CD14-positive monocyte (primary cell): ENCODE measurements at regions not wholly inside any gene's neighbourhood (a gene's known extent, or its start where the extent isn't known, plus 50 kb on each side); places are given as distances from the start of the nearest gene placed in this dataset.

Experiments
- DNase-seq, 3 donors: peaks; one replicate each; pipeline ENCODE4 v3.0.0-alpha.2; 2011 to 2022
- H2AFZ ChIP-seq: 2 replicates; pipeline ENCODE4 v1.6.0; 2012; ENCODE audit warnings: mild to moderate bottlenecking, low read depth, low read length, inconsistent platforms; ENCODE audit not compliant: insufficient read depth, poor library complexity, severe bottlenecking
- H3K27ac ChIP-seq, 2 donors: 1 replicate in 1 of 2; 2 replicates in 1 of 2; pipeline ENCODE4 v1.5.1; 2012 to 2013; ENCODE audit warnings: low read length in 2 of 2, control low read depth in 1 of 2, inconsistent platforms in 1 of 2, low read depth in 1 of 2, mild to moderate bottlenecking in 1 of 2
- H3K27me3 ChIP-seq, 2 donors: one replicate each; pipeline versions ENCODE4 v1.6.0 to v1.6.1; 2011 to 2013; ENCODE audit warnings: low read length in 2 of 2; ENCODE audit not compliant: control insufficient read depth in 2 of 2, insufficient read depth in 2 of 2
- H3K36me3 ChIP-seq, 2 donors: replicated peaks in 1 of 2; 1 replicate in 1 of 2; 2 replicates in 1 of 2; pipeline versions ENCODE4 v1.5.1 to v1.6.1; 2012 to 2013; ENCODE audit warnings: low read length in 2 of 2, control low read depth in 1 of 2, inconsistent platforms in 1 of 2, mild to moderate bottlenecking in 1 of 2; ENCODE audit not compliant: insufficient read depth in 2 of 2, control insufficient read depth in 1 of 2
- H3K4me1 ChIP-seq, 2 donors: 1 replicate in 1 of 2; 2 replicates in 1 of 2; pipeline versions ENCODE4 v1.5.1 to v1.6.1; 2012 to 2013; ENCODE audit warnings: low read length in 2 of 2, control low read depth in 1 of 2, inconsistent platforms in 1 of 2, mild to moderate bottlenecking in 1 of 2, moderate library complexity in 1 of 2; ENCODE audit not compliant: insufficient read depth in 2 of 2, control insufficient read depth in 1 of 2
- H3K4me2 ChIP-seq: replicated peaks from 2 replicates; pipeline ENCODE3; 2012; ENCODE audit warnings: low read length, moderate library complexity, mild to moderate bottlenecking; ENCODE audit not compliant: poor library complexity, severe bottlenecking; ENCODE audit errors: extremely low read depth
- H3K4me3 ChIP-seq, 3 experiments: fragments of 200-600 bp in 1 of 3; sonication (generic) in 1 of 3; replicated peaks in 1 of 3; 1 replicate in 2 of 3; 2 replicates in 1 of 3; pipeline ENCODE4 v1.5.1; 2011 to 2013; ENCODE audit warnings: low read length in 3 of 3, mild to moderate bottlenecking in 3 of 3, control low read depth in 2 of 3, low read depth in 2 of 3, inconsistent platforms in 1 of 3, moderate library complexity in 1 of 3
- H3K79me2 ChIP-seq: 2 replicates; pipeline ENCODE4 v1.6.0; 2012; ENCODE audit warnings: mild to moderate bottlenecking, control low read depth, inconsistent platforms, low read length, moderate library complexity; ENCODE audit not compliant: insufficient read depth
- H3K9ac ChIP-seq: 2 replicates; pipeline ENCODE4 v1.6.0; 2017; ENCODE audit warnings: low read length, mild to moderate bottlenecking; ENCODE audit not compliant: insufficient read depth, poor library complexity, severe bottlenecking
- H3K9me3 ChIP-seq, 2 donors: replicated peaks in 1 of 2; 1 replicate in 1 of 2; 2 replicates in 1 of 2; pipeline versions ENCODE4 v1.5.1 to v1.6.1; 2012 to 2013; ENCODE audit warnings: low read length in 2 of 2, control low read depth in 1 of 2; ENCODE audit not compliant: control insufficient read depth in 1 of 2, insufficient read depth in 1 of 2
- H4K20me1 ChIP-seq: 2 replicates; pipeline ENCODE4 v1.6.0; 2012; ENCODE audit warnings: mild to moderate bottlenecking, low read length, control low read depth, moderate library complexity; ENCODE audit not compliant: insufficient read depth
- H3K27ac Mint-ChIP-seq, 7 donors: one replicate each; pipeline ENCODE4 v1.8.0; 2020; ENCODE audit warnings: mild to moderate bottlenecking in 7 of 7, mixed read lengths in 7 of 7, moderate library complexity in 6 of 7, inconsistent platforms in 2 of 7
- H3K27me3 Mint-ChIP-seq, 3 donors: one replicate each; pipeline ENCODE4 v1.8.0; 2021 to 2022; ENCODE audit warnings: low read depth in 3 of 3, mild to moderate bottlenecking in 3 of 3, mixed read lengths in 3 of 3, moderate library complexity in 3 of 3, inconsistent platforms in 1 of 3
- H3K36me3 Mint-ChIP-seq, 2 donors: one replicate each; pipeline ENCODE4 v1.8.0; 2020; ENCODE audit warnings: mixed read lengths in 2 of 2, inconsistent platforms in 1 of 2, mild to moderate bottlenecking in 1 of 2
- H3K4me1 Mint-ChIP-seq: one replicate; pipeline ENCODE4 v1.8.0; 2020; ENCODE audit warnings: mild to moderate bottlenecking, mixed read lengths
- H3K4me3 Mint-ChIP-seq, 2 donors: one replicate each; pipeline ENCODE4 v1.8.0; 2020; ENCODE audit warnings: mild to moderate bottlenecking in 2 of 2, mixed read lengths in 2 of 2, moderate library complexity in 1 of 2
- H3K9me3 Mint-ChIP-seq, 7 donors: one replicate each; pipeline ENCODE4 v1.8.0; 2020 to 2022; ENCODE audit warnings: mixed read lengths in 7 of 7, mild to moderate bottlenecking in 6 of 7, moderate library complexity in 6 of 7, inconsistent platforms in 2 of 7
- WGBS: methylation state at CpG from one replicate; pipeline ENCODE4 v1.1.5; 2013; ENCODE audit warnings: missing lambda C conversion rate; ENCODE audit not compliant: insufficient coverage; 5-methylcytosine and 5-hydroxymethylcytosine counted together
- intact Hi-C, 2 donors: fragments of 100-400 bp; cut with micrococcal nuclease; formaldehyde crosslinking; loops; one replicate each; pipeline versions ENCODE4 v1.15.0 to v1.15.1; 2023
- TF ChIP-seq, protein P1 (sequence below): fragments of 200-600 bp; IDR thresholded peaks from one replicate; pipeline ENCODE4 v1.8.0; 2022; ENCODE audit warnings: antibody characterized with exemption, mild to moderate bottlenecking

DNA sequence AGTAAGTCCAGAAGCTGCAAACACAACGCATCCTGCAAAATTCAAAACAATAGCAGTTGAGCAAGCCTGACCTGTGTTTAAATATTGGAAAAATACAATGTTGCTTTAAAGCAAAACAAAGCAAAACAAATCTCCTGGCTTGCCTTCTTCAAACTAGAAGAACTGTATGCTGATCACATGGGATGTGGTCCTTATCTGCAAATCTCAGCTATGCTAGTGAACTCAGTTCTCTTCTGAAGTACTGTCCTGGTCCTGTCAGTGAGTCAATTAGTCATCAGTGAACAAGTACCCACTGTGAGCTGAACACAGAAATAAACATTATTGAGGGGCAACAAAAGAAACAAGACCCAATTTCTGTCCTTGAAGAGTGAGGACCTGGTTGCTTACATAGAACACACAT, 522.5 kb downstream of the SMARCA1 start:
- Mint-ChIP-seq H3K27me3 (peaks cover 0 to 2% (median 0%) of the 10 kb centered on the region in 3 donors), H3K4me1 (no peaks in the 10 kb centered on the region), H3K27ac (no peak overlapping the region), H3K9me3 (peaks cover 0 to 9% (median 3%) of the 10 kb centered on the region in 7 donors), H3K36me3 (no peaks in the 10 kb centered on the region), H3K4me3 (no peak overlapping the region)
- Histone ChIP-seq H3K36me3 (no peaks in the 10 kb centered on the region), H3K79me2 (no peaks in the 10 kb centered on the region), H3K27me3 (no peaks in the 10 kb centered on the region), H3K27ac (no peak overlapping the region), H3K4me3 (no peak overlapping the region), H4K20me1 (no peaks in the 10 kb centered on the region), H3K4me1 (no peaks in the 10 kb centered on the region), H2AFZ (no peak overlapping the region), H3K9me3 (no peaks in the 10 kb centered on the region), H3K9ac (no peak overlapping the region), H3K4me2 (no peak overlapping the region)
- TF ChIP-seq, protein P1, sequence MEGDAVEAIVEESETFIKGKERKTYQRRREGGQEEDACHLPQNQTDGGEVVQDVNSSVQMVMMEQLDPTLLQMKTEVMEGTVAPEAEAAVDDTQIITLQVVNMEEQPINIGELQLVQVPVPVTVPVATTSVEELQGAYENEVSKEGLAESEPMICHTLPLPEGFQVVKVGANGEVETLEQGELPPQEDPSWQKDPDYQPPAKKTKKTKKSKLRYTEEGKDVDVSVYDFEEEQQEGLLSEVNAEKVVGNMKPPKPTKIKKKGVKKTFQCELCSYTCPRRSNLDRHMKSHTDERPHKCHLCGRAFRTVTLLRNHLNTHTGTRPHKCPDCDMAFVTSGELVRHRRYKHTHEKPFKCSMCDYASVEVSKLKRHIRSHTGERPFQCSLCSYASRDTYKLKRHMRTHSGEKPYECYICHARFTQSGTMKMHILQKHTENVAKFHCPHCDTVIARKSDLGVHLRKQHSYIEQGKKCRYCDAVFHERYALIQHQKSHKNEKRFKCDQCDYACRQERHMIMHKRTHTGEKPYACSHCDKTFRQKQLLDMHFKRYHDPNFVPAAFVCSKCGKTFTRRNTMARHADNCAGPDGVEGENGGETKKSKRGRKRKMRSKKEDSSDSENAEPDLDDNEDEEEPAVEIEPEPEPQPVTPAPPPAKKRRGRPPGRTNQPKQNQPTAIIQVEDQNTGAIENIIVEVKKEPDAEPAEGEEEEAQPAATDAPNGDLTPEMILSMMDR: no peak
- intact Hi-C loops: no loop called here
- DNase-seq: no peak
- WGBS: no CpG with 5 or more reads among the region's 1 CpG

DNA sequence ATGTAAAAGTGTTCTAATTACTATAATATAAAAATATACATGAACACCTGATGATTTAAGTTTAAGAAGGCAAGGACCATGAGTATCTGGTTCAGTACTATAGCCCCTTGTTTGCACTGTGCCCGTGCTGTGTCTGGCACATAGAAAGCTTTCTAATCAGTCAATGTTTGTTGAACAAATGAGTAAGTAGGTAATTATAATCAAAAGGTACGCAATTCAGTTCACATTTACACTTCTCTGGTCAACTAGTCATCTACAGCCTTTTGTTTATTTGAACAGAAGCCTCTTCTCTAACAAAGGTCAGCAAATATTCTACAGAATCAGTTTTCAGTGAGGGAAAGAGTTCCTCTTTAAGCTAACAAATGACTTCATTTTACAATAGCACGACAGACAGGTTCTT, 523.3 kb downstream of the SMARCA1 start:
- no peak overlapping the region for H3K9ac ChIP-seq
- H3K36me3 ChIP-seq: no peaks in the 10 kb centered on the region
- no CpG with 5 or more reads among the region's 3 CpGs for WGBS
- H4K20me1 ChIP-seq: no peaks in the 10 kb centered on the region
- H3K9me3 ChIP-seq: no peaks in the 10 kb centered on the region
- H3K4me3 Mint-ChIP-seq: no peak overlapping the region
- intact Hi-C loops: no loop called here
- H3K27ac ChIP-seq: no peak overlapping the region
- no peak overlapping the region for H3K27ac Mint-ChIP-seq
- no peaks in the 10 kb centered on the region for H3K4me1 Mint-ChIP-seq
- no peak overlapping the region for H2AFZ ChIP-seq
- no peak overlapping the region for H3K4me3 ChIP-seq
- no peaks in the 10 kb centered on the region for H3K4me1 ChIP-seq
- no peak overlapping the region for H3K4me2 ChIP-seq
- H3K27me3 Mint-ChIP-seq: peaks cover 0 to 2% (median 0%) of the 10 kb centered on the region in 3 donors
- H3K79me2 ChIP-seq: no peaks in the 10 kb centered on the region
- peaks cover 0 to 9% (median 3%) of the 10 kb centered on the region in 7 donors for H3K9me3 Mint-ChIP-seq
- no peaks in the 10 kb centered on the region for H3K36me3 Mint-ChIP-seq
- no peaks in the 10 kb centered on the region for H3K27me3 ChIP-seq
- TF ChIP-seq, protein P1: no peak
- DNase-seq: no peak
